ENCODE measurements at regions not wholly inside any gene's neighbourhood (a gene's known extent, or its start where the extent isn't known, plus 50 kb on each side); places are given as distances from the start of the nearest gene placed in this dataset.

- TF ChIP-seq, protein P1, sequence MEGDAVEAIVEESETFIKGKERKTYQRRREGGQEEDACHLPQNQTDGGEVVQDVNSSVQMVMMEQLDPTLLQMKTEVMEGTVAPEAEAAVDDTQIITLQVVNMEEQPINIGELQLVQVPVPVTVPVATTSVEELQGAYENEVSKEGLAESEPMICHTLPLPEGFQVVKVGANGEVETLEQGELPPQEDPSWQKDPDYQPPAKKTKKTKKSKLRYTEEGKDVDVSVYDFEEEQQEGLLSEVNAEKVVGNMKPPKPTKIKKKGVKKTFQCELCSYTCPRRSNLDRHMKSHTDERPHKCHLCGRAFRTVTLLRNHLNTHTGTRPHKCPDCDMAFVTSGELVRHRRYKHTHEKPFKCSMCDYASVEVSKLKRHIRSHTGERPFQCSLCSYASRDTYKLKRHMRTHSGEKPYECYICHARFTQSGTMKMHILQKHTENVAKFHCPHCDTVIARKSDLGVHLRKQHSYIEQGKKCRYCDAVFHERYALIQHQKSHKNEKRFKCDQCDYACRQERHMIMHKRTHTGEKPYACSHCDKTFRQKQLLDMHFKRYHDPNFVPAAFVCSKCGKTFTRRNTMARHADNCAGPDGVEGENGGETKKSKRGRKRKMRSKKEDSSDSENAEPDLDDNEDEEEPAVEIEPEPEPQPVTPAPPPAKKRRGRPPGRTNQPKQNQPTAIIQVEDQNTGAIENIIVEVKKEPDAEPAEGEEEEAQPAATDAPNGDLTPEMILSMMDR (IDR thresholded peaks at IDR 0.05; ENCODE audit: low read depth, low read length): no peak
- no peak for TF ChIP-seq POLR2A (IDR thresholded peaks at IDR 0.05; ENCODE audit: extremely low read depth, insufficient read length)
Measured at GRCh38 chr12:124663206-124663605, 95.8 kb upstream of the NCOR2 start.

Data from NB4 (cell line).